NCI-H1930 (cell line): ENCODE measurements at regions not wholly inside any gene's neighbourhood (a gene's known extent, or its start where the extent isn't known, plus 50 kb on each side); places are given as distances from the start of the nearest gene placed in this dataset.
"Not testable (repeated sequence)": the region's sequence is repeated elsewhere in the genome, so short reads cannot be mapped to it uniquely, and the experiment has no call there.

Source experiments
- DNase-seq, 2 experiments: peaks; one replicate each; lab custom pipeline; 2025; lab: John Stamatoyannopoulos, UW

DNA sequence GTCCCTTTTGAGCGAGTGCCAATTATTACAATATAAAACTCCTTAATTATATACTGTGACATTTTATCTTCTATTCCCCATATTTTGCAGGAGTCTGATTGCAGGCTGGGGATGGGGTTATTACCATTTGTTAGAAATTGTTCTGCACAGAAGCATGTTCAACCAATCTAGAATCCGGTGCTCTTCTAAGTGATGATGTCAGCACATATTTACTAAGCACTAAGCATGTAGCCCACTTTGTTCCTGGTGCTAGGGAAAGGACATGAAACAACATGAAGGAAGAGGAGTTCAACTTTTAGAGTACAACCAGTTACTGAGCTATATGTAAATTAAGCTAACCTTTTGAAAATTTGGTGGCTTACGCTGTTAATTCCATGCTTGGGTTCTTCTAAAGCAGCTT lies 52.8 kb upstream of the IL1RAPL2 start:
- DNase-seq = no peak

DNA sequence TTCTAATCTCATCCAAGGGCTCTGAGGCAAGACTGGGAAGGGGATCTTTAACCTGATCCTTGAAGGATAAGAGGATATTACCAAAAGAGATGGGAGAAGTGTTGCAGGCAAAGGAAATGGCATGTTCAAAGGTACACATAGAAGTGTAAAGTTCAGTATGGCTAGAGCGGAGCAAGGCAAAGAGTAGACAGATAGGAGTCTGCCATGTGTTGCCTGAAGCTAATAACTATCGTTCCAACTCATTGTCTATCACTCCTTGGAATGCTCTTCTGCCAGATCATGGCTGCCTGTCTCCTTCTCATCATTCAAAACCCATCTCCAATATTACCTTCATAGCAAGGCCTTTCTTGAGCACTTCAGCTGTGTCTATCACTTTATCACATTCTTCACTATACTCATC lies 55.2 kb upstream of the IL1RAPL2 start:
- DNase-seq = no peak

DNA sequence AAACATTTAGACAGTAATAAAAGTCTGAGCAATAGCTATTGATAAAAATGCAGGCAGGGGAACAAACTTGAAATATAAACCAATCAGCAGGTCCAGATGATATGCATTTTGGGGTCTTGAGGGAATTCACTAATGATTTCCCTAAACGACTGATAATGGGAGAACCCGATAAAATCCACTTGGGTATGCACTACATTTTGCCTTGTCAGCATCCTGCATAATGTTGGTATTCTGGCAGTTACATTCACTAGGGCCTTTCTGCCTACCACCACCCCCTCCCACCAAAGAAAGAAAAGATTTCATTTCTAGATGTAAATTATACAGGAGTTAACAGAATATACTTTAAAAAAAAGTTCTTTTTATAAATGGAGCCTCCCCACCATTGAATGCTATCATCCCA lies 63.5 kb upstream of the IL1RAPL2 start:
- no peak for DNase-seq

DNA sequence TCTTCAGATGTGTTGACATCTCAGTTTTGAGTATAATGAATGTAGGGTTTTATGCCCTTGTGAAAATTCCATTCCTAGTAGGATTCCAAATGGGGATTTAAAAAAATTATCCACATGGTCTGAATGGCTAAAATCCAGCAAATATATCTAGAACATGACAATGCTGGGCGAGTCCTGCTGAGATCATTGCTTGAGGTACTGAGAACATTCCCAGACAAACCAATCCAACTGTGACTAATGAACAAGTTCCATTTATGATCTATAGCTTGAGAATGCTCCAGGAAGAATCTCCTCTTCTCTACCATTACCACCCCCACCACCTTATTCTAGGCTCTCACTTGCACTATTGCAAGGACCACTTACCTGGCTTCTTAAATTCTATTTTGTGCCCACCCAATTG lies 77.2 kb upstream of the IL1RAPL2 start:
- DNase-seq = no peak

DNA sequence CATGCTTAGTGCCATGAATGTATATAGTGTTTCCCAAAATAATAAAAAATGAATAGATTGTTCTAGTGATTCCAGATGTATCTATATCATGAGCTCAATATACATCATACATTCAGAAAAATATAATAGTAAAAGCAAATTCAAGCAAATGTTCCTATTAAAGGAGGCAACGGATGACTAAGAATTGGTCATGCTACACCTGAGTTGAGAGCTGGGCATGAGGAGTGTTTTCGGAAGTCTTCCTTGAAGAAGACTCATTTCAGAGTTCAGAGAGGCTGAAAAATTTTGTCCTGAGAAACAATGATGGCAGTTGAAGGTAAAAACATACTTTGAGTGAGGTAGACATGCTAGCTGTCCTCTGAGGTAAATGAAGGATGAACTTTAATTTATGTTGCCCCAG lies 79.3 kb upstream of the IL1RAPL2 start:
- DNase-seq = no peak

DNA sequence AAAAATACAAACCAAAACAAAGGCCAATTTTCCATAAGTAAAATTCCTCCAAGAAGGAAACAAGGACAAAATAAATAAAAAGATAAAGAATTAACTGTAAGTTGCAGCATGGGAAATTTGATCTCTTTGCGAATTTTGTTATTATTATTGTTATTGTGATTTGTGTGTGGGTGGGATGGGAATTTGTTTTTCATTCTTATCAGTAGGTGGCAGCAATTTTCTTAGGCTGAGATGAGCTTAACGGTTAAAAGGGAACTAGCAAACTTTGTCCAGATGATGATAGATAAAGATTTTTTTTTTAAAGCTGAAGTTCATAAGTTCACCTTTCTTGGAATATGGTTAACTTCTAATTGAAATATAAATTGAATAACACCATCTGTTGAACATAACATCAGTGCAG lies 83.2 kb upstream of the IL1RAPL2 start:
- DNase-seq = no peak

DNA sequence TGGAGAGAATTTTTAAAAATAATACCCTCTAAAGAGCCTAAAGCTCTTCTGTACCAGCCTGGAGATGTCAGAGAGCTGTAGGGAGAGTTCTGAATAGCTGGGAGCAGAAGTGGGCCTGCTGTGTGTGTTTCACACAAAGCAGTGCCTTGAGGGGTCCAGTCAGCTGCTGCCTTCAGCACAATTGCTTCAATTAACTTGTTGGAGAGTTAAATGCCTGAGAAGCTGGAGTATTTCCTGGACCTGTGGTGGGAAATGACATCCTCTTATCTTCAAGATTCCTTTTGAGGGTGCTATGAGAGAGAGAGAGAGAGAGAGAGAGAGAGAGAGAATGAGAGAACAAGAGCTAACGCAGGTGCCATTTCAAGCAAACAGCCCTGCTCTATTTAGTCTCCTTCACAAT lies 96.2 kb upstream of the IL1RAPL2 start:
- DNase-seq = no peak

DNA sequence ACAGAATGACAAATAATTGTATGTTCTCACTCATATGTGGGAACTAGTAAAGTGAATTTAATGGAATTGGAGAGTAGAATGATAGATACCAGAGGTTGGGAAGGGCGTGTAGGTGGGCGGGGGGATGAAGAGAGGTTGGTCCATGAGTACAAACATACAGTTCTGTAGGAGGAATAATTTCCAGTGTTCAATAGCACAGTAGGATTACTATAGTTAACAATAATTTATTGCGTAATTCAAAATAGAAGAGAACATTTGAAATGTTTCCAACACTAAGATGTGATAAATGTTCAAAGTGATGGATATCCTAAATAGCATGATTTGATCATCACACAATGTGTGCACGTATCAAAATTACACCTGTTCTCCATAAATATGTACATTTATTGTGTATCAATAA lies 106.2 kb upstream of the IL1RAPL2 start:
- DNase-seq = no peak

DNA sequence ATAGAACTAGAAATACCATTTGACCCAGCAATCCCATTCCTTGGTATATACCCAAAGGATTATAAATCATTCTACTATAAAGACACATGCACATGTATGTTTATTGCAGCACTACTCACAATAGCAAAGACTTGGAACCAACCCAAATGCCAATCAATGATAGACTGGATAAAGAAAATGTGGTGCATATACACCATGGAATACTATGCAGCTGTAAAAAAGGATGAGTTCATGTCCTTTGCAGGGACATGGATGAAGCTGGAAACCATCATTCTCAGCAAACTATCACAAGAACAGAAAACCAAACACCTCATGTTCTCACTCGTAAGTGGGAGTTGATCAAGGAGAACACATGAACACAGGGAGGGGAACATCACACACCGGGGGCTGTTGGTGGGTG lies 108.9 kb upstream of the IL1RAPL2 start:
- not testable (repeated sequence) for DNase-seq

DNA sequence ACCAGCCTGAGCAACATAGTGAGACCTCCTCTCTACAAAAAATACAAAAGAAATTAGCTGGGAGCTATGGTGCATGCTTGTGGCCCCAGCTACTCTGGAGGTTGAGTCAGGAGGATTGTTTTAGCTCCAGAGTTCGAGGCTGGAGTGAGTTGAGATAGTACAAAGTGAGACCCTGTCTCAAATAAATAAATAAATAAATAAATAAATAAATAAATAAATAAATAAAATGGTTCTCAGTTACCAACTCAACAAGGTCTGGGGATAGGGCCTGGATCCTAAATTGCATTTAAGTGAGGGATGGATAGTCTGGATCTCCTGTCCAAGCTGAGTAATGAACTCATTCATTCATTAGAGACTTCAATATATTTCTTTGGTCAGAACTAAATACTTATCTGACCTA lies 115.7 kb upstream of the IL1RAPL2 start:
- no peak for DNase-seq

DNA sequence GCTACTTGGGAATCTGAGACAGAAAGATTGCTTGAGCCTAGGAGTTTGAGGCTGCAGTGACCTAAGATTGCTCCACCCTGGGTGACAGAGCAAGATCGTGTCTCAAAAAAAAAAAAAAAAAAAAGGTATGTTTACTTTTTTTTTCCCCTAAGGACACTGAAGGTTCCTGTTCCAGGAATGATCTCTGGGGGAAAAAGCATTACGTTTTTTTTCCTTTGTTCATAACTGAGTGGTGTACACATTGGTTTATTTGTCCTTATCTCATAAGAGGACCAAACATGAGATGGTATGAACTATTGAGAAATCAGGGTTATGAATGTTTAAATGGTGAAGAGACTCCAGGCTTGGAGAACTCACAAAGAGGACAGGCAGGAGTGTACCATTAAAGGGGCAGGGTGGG lies 120.4 kb upstream of the IL1RAPL2 start:
- no peak for DNase-seq

DNA sequence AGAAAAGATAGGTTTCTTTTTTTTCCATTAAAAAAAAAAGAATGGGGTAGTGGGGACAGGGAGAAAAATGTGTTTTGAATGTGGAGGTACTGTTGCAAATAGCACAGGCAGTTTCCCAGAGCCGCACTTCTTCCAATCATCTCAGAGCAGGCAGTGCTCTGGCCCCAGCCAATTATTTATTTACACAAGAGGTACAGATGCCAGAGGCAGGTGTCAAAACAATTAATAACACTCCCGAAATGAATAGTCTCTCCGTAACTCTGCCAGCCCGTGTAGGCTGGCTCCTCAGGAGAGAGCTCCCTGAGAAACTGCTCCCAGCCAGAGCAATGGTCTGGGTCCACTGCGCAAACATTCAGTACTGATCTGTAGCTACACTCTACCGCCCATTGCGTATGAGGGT lies 130.8 kb upstream of the IL1RAPL2 start:
- no peak for DNase-seq

DNA sequence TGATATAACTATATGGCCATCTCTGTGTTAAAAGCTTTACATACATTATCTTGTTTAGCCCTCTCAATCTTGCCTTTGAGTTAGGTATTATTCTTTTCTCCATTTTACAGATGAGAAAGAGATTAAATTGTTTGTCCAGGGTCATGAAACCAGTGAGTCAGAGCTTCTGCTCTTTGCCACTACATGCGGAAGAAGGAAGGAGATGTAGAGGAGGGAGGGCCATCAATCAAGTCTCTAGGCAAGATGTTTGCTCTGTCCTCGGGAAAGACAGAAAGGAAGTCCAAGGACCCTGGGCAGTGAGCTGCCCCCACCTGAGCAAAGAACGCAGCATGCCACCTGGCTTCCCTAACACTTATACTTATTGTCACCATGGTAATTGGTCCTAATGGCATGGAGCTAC lies 133.7 kb upstream of the IL1RAPL2 start:
- no peak for DNase-seq

DNA sequence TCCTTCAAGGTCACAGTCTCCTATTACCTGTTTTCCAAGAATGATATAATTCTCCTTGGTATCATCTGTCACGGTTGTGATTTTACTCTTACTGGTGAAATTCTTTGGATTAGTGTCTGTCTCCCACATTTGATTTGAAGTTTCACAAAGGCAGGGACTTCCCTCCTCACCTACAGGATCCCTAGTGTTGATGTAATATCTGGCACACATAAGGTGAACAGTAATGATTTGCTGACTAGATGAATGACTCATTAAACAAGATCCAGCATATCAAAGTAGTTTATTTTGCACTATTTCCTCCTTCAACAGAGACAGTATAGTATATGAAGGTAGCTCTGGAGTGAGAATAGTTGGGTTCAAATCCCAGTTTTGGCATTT lies 135.3 kb upstream of the IL1RAPL2 start:
- DNase-seq = no peak

DNA sequence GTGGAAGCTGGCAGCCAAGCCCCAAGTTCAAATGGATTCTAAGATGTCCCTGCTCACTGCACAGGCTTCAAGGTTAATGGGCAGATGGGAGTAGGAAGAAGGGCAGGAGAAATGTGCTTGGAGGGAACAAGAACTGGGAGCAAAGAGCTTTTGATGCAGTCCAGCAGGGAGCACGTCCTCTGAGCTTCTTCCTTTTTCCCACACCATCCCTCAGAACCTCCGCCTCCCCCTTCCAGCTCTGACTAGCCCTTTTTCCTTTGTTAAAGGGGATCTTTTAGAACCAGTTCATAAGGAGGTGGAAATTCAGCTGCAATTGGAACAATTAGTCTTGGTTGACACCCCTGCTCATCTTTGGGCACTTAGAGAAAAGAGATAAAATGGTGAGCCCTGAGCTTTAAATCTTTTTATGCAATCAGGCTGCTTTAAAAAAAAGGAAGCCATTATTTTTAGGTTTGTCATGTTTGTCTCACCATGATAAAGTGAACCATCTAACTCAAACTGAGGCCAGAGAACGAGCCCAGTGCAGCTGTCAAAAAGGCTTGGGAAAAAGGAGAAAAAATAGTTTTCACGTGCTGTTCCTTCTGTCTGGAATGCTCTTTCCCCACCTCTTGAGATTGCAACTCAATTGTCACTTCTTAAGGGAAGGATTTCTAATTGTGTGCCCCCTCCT lies 135.8 kb upstream of the IL1RAPL2 start:
- DNase-seq = no peak

DNA sequence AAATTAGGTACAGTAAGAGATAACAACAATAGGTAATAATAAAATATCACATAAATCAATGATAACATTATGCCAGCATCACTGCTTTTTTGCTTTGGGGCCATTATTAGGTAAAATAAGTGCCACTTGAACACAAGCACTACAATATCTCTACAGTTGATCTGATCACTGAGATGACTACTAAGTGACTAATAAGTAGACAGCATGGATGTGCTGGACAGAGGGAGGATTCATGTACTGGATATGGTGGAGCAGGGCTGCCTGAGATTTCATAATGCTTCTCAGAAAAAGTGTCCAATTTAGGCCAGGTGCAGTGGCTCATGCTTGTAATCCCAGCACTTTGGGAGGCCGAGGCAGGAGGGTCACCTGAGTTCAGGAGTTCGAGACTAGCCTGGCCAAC lies 137.8 kb upstream of the IL1RAPL2 start:
- DNase-seq = no peak

DNA sequence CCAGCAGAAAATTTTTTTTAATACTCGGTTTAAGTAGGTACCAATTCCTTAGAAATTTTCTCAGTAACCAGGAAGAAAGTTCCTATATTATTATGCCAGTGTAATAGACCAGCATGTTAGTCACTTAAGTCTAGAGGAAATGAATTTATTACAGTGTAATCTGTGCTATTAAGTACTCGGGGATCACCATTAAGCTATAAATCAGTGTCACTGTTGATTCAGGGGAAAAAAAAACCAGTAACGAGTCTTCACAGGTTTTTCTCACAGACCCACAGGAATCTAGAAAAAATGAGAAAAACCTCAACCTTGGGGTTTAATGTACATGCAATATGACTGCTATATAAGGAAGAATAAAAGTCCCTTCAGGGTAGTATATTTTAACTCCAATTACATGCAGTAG lies 138.3 kb upstream of the IL1RAPL2 start:
- DNase-seq = no peak

DNA sequence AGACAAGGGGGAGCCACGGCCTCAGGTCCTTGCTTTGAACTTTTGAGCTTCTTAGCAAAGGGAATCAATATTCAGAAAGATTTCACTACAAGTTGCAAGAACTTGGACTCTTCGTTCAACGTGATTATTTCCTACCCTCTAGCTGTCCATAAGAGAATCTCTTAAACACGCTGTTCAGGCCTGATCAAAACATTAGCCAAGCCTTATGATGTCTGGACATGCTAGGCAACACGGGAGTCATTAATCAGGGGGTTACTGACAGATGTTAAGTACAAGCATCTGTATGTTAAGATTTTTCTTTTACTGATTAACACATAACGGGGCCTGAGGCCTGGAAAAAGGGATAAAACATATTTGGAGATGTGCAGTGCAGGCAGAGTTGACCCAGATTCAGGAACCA lies 138.9 kb upstream of the IL1RAPL2 start:
- DNase-seq = no peak

DNA sequence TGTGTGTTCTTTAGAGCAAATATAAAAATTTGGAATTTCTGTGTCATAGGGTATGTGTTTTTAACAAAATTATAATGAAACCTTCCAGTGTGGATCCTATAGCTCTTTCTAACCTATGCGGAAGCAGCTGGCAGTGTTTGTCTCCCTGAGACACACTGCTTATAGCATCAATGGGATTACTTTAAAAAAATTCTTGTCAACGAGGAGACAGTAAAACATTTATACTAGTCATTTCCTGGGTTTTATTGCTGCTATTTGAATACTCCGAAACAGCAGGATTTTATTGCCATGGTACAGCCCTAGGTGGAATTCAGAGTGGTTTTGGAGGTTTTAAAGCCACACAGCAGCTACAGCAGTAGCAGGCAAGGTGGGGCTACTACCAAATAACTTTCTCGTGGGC lies 145.1 kb upstream of the IL1RAPL2 start:
- DNase-seq = no peak

DNA sequence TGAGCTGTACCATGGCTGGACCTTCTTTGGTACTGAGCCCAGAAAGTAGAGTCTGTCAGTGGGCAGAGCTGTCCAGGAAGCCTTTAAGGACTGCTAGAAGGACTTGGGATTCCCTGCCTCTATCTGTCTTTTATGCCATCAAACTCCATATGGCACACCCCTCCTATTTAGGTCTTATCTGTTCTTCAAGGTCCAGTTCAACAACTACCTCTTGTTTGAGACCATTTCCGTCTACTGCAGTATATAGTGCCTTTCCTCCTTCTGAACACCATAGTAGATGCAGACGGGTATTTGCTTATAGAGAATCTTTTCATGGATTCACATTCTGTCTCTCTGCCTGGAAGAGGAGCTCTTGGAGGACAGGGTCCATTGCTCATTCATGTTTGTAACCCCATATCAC lies 146.1 kb upstream of the IL1RAPL2 start:
- no peak for DNase-seq

DNA sequence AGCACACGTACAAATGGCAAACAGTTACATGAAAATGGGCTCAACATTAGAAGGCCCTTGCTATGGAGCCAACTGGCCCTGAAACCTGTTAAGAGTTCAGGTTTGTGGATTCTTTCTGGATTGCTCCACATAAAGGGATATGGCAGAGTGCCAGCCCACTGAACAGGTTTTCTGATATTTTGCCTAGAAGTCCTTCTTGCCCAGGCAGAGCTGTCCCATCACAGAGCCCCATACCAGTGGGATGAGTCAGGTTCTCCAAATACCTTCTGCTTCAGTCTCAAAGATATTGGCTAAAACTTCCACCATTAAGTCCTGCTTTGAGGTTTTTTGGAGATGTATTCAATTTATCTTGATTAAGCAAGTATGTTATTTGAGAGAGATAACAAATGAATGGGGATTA lies 146.8 kb upstream of the IL1RAPL2 start:
- DNase-seq = no peak

DNA sequence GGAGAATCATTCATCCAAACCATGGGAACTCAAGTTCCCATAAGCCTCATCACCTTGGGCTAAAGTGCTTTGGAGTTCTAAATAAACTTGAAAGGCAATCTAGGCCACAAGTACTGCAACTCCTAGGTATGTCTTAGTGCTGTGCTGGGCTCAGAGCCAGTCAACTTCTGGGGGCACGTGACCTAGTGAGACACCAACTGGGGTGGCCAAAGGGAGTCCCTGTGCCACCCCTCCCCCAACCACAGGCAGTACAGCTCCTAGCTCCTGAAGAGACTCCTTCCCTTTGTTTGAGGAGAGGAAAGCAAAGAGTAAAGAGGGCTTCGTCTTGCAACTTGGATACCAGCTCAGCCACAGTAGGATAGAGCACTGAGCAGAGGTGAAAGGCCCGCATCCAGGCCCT lies 154.2 kb upstream of the IL1RAPL2 start:
- no peak for DNase-seq

DNA sequence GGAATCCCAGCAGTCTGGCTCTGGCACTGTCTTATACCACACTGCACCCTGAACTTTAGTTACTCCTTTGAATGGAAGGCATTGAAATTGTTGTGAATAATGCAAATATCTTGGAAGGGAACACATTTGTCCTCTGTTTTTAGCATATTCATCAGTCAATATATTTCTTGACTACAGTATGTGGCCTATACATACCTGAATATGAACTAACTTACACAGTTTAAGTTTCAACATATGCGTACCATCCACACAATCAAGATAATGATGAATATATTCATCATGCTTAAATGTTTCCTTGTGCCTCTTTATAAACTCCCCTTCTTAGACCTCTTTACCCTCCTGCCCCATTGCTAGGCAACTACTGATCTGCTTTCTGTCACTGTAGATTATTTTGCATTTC lies 145.7 kb upstream of the ESX1 start:
- DNase-seq = no peak

DNA sequence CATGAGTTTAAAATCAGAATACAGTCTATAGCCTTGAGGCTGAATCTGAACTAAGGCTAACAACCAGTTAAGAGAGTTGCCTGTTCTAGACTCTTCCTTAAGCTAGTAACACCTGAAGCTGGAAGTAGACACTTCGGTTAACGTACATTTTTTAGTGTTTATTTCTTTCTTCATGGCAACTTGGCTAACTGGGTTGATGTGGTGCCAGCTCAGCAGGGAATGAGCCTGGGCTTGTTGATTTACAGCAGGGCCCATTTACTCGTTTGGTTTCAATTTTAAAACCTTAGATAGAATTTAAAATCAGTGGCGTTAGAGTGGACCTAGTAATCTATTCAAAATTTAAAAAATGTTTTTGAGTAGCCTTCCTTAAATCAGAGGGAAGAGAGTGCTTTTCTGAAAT lies 137.6 kb upstream of the ESX1 start:
- no peak for DNase-seq

DNA sequence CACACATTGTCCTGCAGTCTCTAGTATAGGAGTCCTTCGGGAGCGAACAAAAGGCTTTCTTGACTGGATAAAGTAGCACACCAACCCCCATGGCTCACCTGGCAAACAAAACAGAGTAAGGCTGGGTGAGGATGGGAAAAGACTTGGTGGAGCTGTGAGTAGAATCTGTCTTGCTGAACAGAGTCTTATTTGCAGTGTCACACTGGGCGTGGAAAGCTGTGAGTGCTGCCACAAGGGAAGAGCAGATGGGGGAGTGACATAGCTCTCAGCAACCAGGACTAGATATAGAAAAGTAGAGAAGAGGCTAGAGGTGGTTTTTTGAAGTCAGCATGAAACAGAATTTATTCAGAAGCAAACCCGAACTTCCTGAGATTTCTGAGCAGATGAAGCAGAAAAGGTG lies 137.2 kb upstream of the ESX1 start:
- DNase-seq = no peak
